ENCODE measurements at regions not wholly inside any gene's neighbourhood (a gene's known extent, or its start where the extent isn't known, plus 50 kb on each side); places are given as distances from the start of the nearest gene placed in this dataset.

- TF ChIP-seq CTCF (IDR thresholded peaks at IDR 0.05; ENCODE audit: insufficient read depth, low read depth, low read length) = no peak
Measured at GRCh38 chr11:130749216-130749615, 167.1 kb downstream of the SNX19 start.

GRCh38 chr11:130760515-130761125, 155.7 kb downstream of the SNX19 start:
- TF ChIP-seq CTCF (IDR thresholded peaks at IDR 0.05; ENCODE audit: insufficient read depth, low read depth, low read length) = no peak
- no peak for DNase-seq (ENCODE audit: low read depth)
- no peak overlapping the region for H3K4me3 ChIP-seq (ENCODE audit: low read depth, low read length)

More at GRCh38 chr11:130749216-130749615, 167.1 kb downstream of the SNX19 start:
- DNase-seq (ENCODE audit: low read depth) = no peak
- H3K4me3 ChIP-seq (ENCODE audit: low read depth, low read length) = no peak overlapping the region

GRCh38 chr11:130761560-130762220, 154.6 kb downstream of the SNX19 start:
- DNase-seq (ENCODE audit: low read depth) = no peak
- no peak overlapping the region for H3K4me3 ChIP-seq (ENCODE audit: low read depth, low read length)
- TF ChIP-seq CTCF (IDR thresholded peaks at IDR 0.05; ENCODE audit: insufficient read depth, low read depth, low read length) = no peak

GRCh38 chr11:130762638-130763037, 153.6 kb downstream of the SNX19 start:
- no peak overlapping the region for H3K4me3 ChIP-seq (ENCODE audit: low read depth, low read length)
- no peak for TF ChIP-seq CTCF (IDR thresholded peaks at IDR 0.05; ENCODE audit: insufficient read depth, low read depth, low read length)
- no peak for DNase-seq (ENCODE audit: low read depth)

- H3K4me3 ChIP-seq (ENCODE audit: low read depth, low read length) = no peak overlapping the region
- DNase-seq (ENCODE audit: low read depth) = no peak
- TF ChIP-seq CTCF (IDR thresholded peaks at IDR 0.05; ENCODE audit: insufficient read depth, low read depth, low read length) = no peak
Measured at GRCh38 chr11:130763087-130763980, 152.9 kb downstream of the SNX19 start.

- DNase-seq (ENCODE audit: low read depth) = no peak
- TF ChIP-seq CTCF (IDR thresholded peaks at IDR 0.05; ENCODE audit: insufficient read depth, low read depth, low read length) = no peak
- H3K4me3 ChIP-seq (ENCODE audit: low read depth, low read length) = no peak overlapping the region
Measured at GRCh38 chr11:130765406-130765805, 150.9 kb downstream of the SNX19 start.
